GM19238 (cell line): ENCODE measurements at regions not wholly inside any gene's neighbourhood (a gene's known extent, or its start where the extent isn't known, plus 50 kb on each side); places are given as distances from the start of the nearest gene placed in this dataset.
"Not testable (repeated sequence)": the region's sequence is repeated elsewhere in the genome, so short reads cannot be mapped to it uniquely, and the experiment has no call there.

Source experiments
- DNase-seq: peaks from one replicate; pipeline ENCODE4 v3.0.0; 2011; ENCODE audit warnings: low spot score; ENCODE audit not compliant: insufficient read length

- DNase-seq: no peak
Measured at GRCh38 chr6:119966484-119966883, 616.9 kb upstream of the MAN1A1 start.

DNA sequence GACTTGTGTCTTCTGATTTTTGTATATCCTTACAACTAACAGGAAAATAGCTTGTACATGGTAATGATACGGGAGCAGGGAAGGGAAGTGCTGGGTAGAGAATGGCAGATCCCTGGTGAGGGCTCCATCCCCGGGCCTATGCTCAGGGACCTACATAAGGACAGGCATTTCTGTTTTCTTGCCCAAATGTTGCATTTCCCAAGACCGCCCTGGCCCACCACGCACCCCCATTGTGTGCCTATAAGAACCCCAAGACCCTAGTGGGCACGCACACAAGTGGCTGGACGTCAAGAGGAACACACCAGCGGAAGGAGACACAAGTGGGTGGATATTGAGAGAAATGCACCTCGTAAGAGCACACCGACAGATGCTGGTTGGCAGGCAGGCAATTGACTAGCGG is 616.3 kb upstream of the MAN1A1 start:
- DNase-seq: no peak

DNA sequence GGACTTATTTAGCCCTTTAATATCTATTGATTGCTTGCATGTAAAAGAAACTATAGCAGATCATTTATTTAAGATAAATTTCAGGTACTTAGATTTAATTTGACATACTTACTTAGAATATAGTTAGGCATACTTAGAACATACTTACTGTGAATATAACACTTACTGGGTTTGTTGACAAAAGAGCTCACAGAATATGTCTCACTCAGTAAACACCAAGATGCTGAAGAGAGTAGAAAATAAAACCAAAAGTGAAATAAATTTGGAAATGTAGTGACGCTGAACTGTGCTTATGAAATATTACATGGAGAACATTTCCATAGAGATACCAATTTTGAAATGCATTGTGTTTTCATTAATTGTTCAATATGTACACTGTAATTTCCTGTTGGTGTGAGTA is 615.4 kb upstream of the MAN1A1 start:
- DNase-seq: no peak

- no peak for DNase-seq
Measured at GRCh38 chr6:119962505-119962904, 612.9 kb upstream of the MAN1A1 start.

- no peak for DNase-seq
Measured at GRCh38 chr6:119961450-119961849, 611.9 kb upstream of the MAN1A1 start.

DNA sequence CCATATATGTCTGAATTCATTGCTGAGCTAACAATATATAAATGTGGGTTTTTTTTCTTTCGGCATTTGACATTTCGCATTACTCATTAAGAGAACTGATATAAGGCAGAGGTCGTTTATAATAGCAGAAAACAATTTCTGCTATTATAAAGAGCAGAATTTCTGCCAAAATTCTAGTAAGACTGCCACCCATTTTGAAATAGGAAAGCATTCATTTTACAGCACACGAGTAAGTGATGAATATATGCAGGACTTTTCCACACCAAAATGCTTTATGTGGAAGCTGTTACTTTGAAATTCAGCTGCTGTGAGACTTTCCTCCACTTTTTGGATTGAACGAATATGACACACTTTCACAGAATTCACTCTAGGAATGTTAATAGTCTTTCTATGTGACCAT is 610.9 kb upstream of the MAN1A1 start:
- DNase-seq: no peak

DNA sequence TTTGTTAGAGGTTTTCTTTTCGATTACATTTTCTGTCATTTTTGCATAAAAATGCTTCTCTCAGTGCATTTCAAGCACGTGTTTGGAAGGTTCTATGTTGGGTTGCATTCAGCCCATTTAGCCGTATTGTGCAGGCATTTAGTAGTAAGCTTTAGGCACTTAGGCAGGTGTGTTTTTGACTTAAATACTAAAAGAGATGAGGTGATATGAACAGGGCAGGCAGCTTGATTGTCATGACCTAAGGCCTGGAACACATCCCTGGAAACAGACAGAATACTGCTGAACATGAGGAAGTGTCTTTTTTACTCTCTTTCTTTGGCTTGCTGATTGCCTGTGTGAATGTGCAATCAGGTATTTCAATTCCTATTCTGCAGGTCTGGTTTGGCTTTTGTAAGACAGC is 610.5 kb upstream of the MAN1A1 start:
- no peak for DNase-seq

GRCh38 chr6:119957195-119957594 is 607.6 kb upstream of the MAN1A1 start:
- no peak for DNase-seq

DNA sequence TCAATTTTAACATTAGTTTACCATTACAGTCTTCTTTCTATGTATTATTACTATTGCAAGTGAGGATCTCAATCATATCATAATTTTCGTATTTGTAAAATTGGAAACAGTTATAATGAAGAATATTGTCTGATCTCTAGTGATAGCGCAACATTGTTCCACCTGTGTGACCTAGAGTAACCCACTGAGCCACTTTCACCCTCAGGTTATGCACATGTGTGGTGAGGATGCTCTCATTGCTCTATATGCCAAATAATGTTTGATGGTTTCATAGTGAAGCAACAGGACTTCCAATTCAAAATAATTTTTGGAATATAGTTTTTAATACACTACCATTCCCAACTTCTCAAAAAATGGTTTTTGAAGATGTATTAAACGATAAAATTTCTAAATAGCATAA is 603.1 kb upstream of the MAN1A1 start:
- DNase-seq: no peak

DNA sequence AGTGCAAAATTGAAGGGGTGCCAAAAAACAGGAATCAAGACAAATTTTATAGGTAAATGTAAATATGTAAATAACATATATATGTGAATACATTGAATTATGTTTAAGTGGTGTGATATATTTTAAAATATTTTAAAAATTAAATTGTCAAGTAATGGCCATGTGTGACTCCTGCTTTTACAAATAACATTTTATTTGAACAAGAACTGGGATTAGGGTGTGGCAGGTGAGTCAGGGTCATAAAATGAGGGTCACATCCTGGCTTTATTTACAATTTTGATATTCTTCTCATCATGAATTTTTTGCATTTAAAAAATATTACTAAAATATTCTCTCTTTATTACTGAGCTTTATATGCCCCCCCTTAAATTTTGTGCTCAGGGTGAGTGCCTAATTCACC is 601.1 kb upstream of the MAN1A1 start:
- DNase-seq: no peak

DNA sequence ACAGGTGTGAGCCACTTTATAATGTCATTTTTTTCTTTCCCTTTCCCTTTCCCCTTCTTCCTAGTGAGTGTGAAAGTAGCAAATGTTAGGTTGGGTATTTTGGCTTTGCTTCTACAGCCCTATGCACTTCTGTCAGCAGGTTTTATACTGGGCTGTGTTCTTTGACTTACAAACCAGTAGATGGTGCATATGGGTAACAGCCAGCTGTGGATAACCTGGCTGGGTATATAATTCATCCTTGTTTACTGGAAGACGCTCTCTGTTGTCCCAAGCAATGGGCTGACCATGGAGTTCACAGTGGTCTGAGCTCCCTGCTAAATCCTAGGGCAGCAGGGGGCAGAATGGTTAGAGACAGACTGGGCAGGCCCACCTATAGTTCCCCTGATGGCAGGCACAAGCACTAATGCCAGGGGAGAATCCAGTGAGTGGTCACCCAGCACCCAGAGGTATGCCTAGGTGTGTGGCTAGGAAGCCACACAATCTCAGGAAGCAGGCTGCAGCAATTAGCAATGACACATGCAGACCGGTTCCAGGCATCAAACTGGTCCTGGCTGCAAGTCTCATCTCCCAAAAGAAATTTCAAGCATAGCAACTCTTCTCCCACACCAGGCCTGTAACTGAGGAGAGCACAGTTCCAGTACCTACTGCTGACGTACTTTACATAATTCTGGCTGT is 592.7 kb upstream of the MAN1A1 start:
- DNase-seq: no peak

GRCh38 chr6:119938752-119939151 is 589.2 kb upstream of the MAN1A1 start:
- DNase-seq: no peak

DNA sequence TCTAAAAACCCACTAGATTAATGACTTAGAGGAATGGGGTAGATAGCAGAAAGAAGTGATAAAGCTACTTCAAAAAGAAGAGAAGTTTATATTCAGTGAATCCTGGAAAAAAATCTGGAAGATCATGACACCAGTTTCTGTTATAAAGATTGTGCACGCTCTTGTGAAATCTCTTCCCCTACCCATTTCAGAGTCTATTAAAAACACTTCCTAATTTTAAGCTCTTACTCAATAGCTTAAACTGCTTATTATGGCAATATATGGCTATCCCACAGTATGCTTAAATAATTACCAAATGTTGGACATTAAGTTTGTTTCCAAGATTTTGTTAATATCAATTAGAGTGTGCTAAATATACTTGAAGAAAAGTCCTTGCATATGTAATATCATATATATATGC is 585.3 kb upstream of the MAN1A1 start:
- DNase-seq: no peak

- no peak for DNase-seq
Measured at GRCh38 chr6:119929121-119929520, 579.6 kb upstream of the MAN1A1 start.

GRCh38 chr6:119924888-119925287 is 575.3 kb upstream of the MAN1A1 start:
- DNase-seq: not testable (repeated sequence)

GRCh38 chr6:119922814-119923213 is 573.3 kb upstream of the MAN1A1 start:
- no peak for DNase-seq

DNA sequence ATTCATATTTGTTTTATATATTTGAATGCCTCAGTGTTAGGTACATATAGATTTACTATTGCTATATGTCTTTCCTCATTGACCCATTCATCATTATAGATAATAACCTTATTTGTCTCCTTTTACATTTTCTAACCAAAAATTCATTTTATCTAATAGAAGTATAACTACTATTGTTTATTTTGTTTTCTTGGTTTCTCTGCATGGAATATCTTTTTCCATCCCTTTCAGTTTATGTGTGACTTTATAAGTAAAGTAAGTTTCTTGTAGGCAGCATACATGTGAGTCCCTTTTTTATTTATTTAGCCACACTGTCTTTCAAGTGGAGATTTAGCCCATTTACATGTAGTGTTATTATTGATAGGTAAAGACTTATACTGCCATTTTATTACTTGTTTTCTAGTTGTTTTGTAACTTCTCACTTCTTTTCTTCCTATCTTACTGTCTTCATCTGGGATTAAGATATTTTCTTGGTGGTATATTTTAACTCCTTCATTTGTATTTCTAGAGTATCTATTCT is 572.0 kb upstream of the MAN1A1 start:
- DNase-seq: no peak

DNA sequence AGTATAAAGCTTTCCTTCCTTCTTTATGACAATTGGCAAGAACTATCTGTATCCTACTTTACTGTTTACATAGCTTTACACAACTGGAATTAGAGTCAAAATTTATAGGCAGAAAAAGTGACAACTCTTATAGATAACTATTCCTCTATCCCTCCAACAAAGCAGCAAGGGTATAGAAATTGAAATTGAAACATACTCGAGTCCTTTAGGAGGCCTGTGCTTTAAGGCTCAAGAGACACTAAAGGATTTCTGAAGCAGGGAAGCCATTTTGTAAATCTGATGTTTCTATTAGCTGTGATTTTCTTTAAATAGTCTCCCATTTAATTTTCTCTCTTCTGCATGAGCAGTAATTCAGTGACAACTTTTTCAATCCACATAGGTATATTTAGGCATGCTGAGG is 567.6 kb upstream of the MAN1A1 start:
- no peak for DNase-seq

DNA sequence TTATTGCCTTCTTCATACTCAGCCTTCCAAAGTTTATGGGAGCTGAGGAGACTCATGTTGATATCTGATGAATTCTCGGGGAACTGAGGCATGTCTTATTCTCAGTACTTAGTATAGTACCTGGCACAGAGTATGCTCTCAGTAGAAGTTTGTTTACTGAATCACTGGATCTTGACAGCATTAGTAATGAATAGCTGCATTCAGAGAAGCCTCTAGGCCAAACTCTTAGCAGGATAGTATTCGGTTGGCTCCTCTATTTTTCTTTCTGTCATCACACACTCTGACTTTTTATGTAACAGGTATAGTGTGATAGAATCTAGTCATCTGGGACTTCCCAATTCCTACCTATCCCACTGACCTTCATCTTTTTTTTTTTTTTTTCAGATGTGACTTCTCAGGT is 566.4 kb upstream of the MAN1A1 start:
- no peak for DNase-seq

DNA sequence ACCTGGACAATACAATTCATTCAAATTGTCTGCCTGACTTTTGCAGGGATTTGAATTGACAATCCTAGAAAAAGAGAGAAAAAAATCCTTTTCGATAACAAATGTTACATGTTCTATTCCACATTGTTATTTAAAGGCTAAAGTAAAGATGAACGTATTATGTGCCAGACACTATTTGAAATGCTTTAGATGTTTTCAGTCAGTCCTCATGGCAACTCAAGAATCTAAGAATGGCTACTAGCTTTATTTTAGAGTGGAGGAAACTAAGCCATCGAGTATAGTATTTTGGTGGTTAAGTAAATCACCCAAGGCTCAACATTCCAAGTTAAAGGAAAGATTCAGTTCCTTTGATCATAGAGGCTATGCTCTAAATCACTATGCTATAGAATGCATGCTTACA is 558.6 kb upstream of the MAN1A1 start:
- DNase-seq: no peak

DNA sequence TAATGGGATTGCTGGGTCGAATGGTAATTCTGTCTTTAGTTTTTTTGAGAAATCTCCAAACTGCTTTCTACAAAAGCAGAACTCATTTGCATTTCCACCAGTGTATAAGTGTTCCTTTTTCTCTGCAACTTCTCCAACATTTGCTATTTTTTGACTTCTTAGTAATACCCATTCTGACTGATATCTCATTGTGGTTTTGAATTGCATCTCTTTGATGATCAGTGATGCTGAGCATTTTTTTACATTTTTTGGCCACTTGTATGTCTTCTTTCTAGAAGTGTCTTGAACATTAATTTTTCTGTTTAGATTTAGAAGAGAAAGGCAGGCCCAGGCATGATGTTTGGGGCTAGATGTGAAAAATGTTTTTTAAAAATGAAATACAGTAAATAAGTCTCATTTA is 553.1 kb upstream of the MAN1A1 start:
- no peak for DNase-seq

DNA sequence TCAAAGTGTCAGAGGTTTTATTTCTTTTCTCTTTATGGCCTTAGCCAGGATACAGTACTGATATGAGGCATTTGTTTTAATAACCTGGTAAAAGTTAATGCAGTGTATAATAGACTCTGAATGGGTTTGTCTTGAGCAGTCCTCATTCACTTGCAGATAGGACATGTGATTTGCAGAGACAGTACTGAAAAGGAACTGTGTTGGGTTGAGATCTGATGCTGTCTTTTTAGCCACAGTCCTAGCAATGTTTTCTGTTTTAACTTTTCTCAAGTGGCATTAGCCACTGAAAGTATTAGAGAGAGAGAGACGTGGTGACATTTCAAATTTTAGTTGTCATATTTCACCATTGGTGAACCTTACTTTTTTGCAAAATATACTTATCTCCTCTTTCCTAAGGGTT is 547.2 kb upstream of the MAN1A1 start:
- no peak for DNase-seq

- no peak for DNase-seq
Measured at GRCh38 chr6:119895626-119896025, 546.1 kb upstream of the MAN1A1 start.

- no peak for DNase-seq
Measured at GRCh38 chr6:119894811-119895210, 545.2 kb upstream of the MAN1A1 start.
